NCI-H2107 (cell line): ENCODE measurements at regions not wholly inside any gene's neighbourhood (a gene's known extent, or its start where the extent isn't known, plus 50 kb on each side); places are given as distances from the start of the nearest gene placed in this dataset.
A peak's percentile ranks its signal among the peaks of the same experiment; 100 is the strongest.
"Not testable (repeated sequence)": the region's sequence is repeated elsewhere in the genome, so short reads cannot be mapped to it uniquely, and the experiment has no call there.

Source experiments
- DNase-seq: peaks from one replicate; lab custom pipeline; 2025; lab: John Stamatoyannopoulos, UW

- no peak for DNase-seq
Measured at GRCh38 chr17:51435171-51435552, 174.8 kb downstream of the UTP18 start.

DNA sequence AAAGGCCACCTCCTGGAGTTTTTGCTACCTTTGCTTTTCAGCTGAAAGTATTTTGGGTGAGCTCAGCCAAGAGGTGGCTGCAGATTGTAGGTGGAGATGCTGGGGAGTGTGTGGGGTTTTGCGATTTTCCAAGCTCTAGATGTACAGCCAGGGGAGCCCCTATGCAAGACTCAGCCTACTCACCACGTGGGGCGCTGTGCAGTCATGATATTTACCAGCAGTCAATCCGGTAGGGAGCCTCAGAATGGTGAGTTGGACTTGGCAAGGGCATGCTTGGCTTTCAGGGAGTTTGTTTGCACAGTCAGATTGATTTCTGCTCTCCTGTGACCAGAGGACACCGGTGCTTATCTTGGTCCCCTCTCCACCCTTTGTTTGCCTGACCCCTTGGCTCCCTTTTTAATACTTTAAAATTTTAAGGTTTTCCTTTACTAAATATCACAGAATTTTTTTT, 175.3 kb downstream of the UTP18 start:
- no peak for DNase-seq

GRCh38 chr17:51439395-51440229, 179.3 kb downstream of the UTP18 start:
- no peak for DNase-seq

GRCh38 chr17:51441431-51441830, 181.1 kb downstream of the UTP18 start:
- DNase-seq = no peak

DNA sequence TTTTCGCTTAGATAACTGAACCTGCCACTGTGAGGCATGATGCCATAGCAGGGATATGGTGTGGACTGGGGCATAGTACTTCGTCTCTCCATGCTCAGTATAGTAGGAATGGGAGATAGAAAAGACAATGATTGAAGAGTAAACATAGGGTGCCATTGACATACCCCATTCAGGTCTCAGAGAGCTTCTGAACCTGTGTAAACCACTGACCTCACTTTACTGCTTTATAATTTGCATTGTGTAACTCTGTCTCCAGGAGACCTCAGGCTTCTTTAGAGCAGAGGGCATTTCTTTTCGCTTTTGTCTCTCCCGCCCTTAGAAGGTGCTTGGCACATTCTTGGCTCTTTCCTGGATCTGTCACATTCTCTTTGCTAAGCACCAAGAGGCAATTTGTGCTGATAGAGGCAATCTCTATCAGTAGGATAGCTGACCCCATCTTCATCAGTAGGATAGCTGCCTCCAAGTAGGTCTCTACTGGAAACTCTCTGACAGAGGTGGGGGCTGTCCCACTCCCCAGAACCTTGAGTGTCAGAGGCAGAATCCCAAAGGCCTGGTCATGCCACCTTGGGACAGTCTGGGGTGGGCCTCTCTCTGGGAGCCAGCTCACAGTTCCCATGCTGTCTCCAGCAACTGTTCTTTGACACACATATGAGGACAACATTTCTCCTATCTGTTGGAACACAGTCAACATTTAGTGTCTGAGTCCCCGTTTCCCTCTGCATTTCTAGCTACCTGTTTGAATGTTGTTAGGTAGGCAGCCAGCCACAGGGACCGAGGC, 181.9 kb downstream of the UTP18 start:
- no peak for DNase-seq

GRCh38 chr17:51443646-51444045, 183.3 kb downstream of the UTP18 start:
- DNase-seq = no peak

DNA sequence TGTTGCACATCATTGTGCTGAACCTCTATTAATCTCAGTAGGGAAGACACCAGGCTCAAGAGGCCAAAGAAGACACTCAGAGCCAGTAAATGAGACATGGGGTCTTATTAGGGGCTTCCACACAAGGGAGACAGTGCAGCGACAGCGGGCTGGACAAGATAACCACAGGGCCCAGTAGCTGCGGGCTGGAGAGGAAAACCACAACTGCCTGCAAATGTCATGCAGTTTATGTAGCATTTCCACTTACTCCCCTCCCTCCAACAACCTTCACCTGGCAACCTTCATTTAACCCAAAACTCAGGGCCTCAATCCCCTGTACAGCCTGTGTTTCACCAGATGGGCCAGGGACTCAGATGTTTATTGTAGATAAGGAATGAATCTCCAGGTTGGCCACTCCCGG, 185.6 kb downstream of the UTP18 start:
- DNase-seq = no peak

- DNase-seq = no peak
Measured at GRCh38 chr17:51454456-51454978, 194.2 kb downstream of the UTP18 start.

GRCh38 chr17:51455211-51455610, 194.9 kb downstream of the UTP18 start:
- DNase-seq = no peak

DNA sequence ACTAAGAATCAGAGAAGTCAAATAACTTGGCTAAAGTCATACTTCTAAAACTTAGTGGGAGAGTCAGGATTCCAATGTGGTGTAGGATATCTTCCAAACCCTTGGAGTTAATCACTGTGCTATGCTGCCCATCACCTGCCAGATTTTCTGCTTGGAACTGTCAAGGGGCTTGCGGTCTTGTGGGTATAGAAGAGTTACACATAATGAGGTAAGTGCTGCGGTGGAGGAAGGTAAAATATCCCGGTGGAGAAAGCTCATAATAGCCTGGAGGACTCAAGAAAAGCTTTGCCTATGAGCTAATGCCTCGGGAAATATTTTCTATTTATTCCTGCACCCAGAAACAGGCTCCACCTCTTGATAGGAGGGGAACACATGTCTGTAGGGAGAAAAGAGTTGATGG, 195.6 kb downstream of the UTP18 start:
- DNase-seq = no peak

DNA sequence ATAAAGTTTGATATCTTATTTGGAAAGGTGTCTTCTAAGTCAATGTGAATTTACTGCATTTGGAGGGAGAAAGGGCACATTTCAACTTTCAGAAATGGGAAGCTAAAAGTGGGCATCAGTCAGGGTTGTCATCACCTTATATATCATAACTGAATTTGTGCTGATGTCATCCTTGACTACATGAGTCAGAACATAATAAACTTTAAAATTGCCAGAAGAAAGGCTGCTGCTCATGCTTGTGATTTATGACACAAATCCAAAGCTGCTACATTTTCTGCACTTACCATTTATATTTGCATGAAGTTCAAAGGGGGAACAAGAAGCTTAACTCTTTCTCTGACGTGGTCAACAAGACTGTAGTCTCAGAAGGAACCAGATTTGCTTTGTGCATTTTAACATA, 196.6 kb downstream of the UTP18 start:
- no peak for DNase-seq

DNA sequence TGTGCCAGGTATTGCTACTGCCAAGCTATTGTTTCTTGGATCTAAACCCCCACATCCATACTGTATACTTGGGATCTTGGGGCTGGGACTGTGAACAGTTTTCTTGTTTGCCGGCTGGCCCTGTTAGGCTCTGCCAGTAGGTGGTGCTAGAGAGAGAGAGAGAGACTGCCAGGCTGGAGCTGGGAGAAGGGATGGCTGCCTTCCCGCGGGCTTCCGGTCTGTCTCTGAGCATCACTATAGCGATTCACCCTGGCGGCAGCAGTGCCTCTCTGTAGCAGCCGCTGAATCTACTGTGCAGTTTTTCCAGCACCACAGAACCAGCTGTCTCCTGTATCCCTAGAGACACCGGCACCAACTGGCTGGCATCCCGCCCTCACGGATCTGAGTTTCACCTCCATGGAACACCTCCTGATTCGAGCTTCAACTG, 201.2 kb downstream of the UTP18 start:
- peak; percentile 2 for DNase-seq

DNA sequence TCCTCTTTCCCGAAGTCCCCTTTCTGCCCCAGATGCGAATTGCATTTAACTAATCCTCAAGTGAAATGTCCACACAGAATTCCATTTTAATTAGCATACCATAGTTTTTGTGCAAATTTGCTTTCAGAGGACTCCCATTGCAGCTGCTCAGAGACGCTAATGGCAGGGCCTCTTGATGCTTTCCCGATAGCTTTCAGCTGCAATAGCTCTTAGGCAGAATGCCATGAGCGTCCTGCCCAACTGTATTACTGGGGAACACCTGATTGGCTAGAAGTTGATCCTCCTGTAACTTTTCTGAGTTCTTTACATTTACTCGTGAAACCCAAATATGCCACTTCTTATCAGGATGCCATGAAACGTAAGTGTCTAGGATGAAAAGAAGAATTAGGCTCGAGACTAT, 203.0 kb downstream of the UTP18 start:
- no peak for DNase-seq

DNA sequence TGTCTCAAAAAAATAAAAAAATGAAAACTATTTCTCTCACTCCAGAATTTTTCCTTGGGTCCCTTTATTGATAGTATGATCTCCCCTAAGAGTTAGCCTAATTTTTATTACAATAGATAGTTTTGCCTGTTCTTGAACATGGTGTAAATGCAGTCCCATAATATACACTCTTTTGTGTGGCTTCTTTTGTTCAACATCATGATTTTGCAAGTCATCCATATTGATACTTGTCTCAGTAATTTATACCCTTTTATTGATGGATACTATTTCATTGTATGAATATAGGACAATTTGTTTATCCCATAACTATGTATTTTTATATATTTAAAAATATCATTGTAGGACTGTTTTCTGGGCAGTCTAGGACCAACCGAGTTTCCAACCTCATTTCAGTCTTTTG, 207.0 kb downstream of the UTP18 start:
- no peak for DNase-seq

DNA sequence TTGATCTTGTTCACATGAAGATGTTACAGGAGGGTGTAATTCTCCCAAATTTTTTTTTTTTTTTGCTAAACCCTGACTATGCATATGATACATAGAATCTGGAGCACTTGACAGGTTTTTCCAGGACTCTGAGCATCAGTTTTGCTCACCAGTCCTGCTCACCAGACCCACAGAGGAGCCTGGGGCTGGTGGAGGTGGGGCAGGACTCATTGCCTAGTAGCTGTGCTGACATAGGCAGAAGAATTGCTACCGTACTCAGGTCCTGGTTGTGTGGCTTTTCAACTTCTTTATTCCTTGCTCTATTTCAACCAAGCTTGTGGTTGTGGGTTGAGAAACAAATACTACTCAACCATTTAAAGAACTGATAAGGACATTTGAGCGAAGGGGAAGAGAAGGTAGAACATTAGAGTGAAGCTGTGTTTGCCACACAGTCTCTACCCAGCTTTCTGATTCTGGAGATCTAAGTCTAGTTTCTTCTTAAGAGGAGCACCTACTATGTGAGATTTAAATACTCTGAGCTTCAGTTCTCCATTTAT, 212.4 kb downstream of the UTP18 start:
- no peak for DNase-seq

GRCh38 chr17:51474764-51475163, 214.4 kb downstream of the UTP18 start:
- DNase-seq = no peak

GRCh38 chr17:51475730-51476129, 215.4 kb downstream of the UTP18 start:
- no peak for DNase-seq

DNA sequence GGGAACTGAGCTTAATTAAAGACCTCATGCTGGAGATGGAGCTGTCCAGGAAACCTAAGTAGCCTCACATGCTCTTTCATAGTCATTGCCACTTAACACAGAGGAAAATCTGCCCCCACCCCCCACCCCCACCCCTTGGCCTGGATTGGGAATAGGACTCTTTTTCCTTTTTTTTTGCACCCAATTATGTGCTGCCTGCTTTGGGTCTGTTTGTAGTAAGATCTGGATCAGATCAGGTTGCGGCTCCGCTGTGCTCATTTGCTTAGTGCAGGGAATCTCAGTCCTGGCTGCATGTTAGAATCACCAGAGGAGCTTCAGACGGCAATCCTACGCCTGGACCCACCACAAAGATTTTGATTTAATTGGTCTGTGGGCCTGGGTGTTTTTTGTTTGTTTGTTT, 219.0 kb downstream of the UTP18 start:
- DNase-seq = no peak

DNA sequence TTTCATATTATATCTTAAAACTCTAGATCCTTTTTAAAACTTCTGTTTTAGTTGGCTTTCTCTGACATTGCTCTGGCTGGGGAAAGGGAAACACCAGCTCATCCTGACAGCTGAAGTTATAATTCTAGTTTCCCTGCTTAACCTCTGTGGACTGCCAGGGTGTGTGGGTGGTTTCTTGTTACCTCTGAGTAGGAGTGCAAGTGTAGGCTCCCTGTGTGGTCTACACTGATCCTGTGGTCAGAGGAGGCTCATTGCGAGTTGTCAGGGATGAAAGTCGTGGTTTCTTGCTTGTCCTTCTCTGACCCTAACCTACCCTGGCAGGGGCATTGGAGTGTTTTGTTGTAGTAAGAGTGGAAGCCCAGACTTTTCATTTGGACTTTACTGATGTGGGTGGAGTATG, 221.0 kb downstream of the UTP18 start:
- no peak for DNase-seq

DNA sequence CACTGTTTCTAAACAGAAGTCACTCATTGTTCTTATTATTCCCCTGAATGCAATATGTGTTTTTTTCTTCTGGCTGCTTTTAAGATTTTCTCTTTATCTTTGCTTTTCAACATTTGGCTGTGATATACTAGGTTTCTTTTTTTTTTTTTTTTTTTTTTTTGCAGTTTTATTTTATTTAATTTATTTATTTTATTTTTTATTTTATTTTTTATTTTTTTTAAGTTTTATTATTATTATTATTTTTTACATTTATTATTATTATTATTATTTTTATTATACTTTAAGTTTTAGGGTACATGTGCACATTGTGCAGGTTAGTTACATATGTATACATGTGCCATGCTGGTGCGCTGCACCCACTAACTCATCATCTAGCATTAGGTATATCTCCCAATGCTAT, 221.9 kb downstream of the UTP18 start:
- not testable (repeated sequence) for DNase-seq

GRCh38 chr17:51486091-51486490, 225.7 kb downstream of the UTP18 start:
- DNase-seq = no peak

- no peak for DNase-seq
Measured at GRCh38 chr17:51486885-51487520, 226.7 kb downstream of the UTP18 start.
